ENCODE measurements at regions not wholly inside any gene's neighbourhood (a gene's known extent, or its start where the extent isn't known, plus 50 kb on each side); places are given as distances from the start of the nearest gene placed in this dataset.
A peak's percentile ranks its signal among the peaks of the same experiment; 100 is the strongest.

DNA sequence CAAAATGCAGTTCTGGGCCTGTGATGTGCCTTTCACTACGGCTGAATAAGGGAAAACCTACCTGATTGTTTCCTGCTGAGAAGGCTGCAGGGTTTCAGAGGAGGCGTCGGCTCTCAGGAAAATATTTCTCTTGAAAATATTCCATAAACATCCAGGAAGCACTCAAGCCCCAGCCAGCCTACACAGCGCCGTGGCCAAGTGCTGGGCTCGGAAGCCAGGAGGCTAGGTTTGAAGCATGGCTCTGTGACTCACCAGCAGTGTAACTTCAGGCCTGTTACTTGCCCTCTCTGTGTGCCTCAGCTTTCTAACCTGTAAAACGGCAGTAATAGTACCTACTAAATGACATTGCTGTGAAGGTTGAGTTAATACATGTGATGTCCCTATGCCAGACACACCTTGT is 399.1 kb downstream of the GATA3 start:
- Histone ChIP-seq H3K27me3 (no peaks in the 10 kb centered on the region), H3K27ac (no peak overlapping the region), H3K4me1 (no peaks in the 10 kb centered on the region), H3K36me3 (no peaks in the 10 kb centered on the region), H3K4me3 (replicated peaks in 1 of 3) (no peak overlapping the region), H3K9me3 (no peaks in the 10 kb centered on the region)
- peak in 1 of 2 donors; percentile 4 for DNase-seq
- no peak for TF ChIP-seq POLR2A (IDR thresholded peaks at IDR 0.05)
- TF ChIP-seq, protein P1, sequence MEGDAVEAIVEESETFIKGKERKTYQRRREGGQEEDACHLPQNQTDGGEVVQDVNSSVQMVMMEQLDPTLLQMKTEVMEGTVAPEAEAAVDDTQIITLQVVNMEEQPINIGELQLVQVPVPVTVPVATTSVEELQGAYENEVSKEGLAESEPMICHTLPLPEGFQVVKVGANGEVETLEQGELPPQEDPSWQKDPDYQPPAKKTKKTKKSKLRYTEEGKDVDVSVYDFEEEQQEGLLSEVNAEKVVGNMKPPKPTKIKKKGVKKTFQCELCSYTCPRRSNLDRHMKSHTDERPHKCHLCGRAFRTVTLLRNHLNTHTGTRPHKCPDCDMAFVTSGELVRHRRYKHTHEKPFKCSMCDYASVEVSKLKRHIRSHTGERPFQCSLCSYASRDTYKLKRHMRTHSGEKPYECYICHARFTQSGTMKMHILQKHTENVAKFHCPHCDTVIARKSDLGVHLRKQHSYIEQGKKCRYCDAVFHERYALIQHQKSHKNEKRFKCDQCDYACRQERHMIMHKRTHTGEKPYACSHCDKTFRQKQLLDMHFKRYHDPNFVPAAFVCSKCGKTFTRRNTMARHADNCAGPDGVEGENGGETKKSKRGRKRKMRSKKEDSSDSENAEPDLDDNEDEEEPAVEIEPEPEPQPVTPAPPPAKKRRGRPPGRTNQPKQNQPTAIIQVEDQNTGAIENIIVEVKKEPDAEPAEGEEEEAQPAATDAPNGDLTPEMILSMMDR (IDR thresholded peaks at IDR 0.05) = no peak
- 52 to 58% methylated on average over 7 of the region's 7 CpGs for WGBS, 2 donors
- intact Hi-C loops (cut with DNase I) = no loop called here

- H3K27ac ChIP-seq = no peak overlapping the region
- 88 to 93% methylated on average over 3 of the region's 3 CpGs for WGBS, 2 donors
- TF ChIP-seq POLR2A (IDR thresholded peaks at IDR 0.05) = no peak
- TF ChIP-seq, protein P1 (IDR thresholded peaks at IDR 0.05) = no peak
These were observed 399.9 kb downstream of the GATA3 start for GRCh38 chr10:8454357-8454756.

DNA sequence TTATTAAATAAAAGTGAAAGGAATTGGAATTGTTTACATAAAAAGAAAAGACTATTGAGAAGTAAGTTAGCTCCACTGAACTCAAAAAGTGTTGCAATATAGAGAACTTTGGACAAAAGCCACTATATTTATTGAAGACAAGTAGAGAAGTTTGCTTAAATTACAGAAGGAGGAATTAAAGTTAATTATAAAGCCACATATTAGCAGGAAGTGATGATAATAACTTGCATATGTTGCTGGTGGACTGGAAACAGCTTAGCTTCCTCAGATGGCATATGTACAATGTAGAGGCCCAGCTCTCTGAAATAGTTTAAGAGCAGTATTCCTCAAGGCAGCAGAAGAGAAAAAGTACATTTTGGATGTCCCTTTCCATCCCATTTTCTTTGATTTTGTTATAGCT is 400.7 kb downstream of the GATA3 start:
- no peak for TF ChIP-seq POLR2A (IDR thresholded peaks at IDR 0.05)
- TF ChIP-seq, protein P1 (IDR thresholded peaks at IDR 0.05) = no peak
- H3K4me1 ChIP-seq = no peaks in the 10 kb centered on the region
- intact Hi-C loops (cut with DNase I) = no loop called here
- H3K4me3 ChIP-seq (replicated peaks in 1 of 3) = no peak overlapping the region
- no peaks in the 10 kb centered on the region for H3K9me3 ChIP-seq
- no peak overlapping the region for H3K27ac ChIP-seq
- no peak for DNase-seq
- H3K27me3 ChIP-seq = no peaks in the 10 kb centered on the region
- no peaks in the 10 kb centered on the region for H3K36me3 ChIP-seq

More at GRCh38 chr10:8454357-8454756, 399.9 kb downstream of the GATA3 start:
- no peaks in the 10 kb centered on the region for H3K36me3 ChIP-seq
- no peaks in the 10 kb centered on the region for H3K9me3 ChIP-seq
- intact Hi-C loops (cut with DNase I) = no loop called here
- H3K4me3 ChIP-seq (replicated peaks in 1 of 3) = no peak overlapping the region
- H3K4me1 ChIP-seq = no peaks in the 10 kb centered on the region
- DNase-seq = no peak
- no peaks in the 10 kb centered on the region for H3K27me3 ChIP-seq

- Histone ChIP-seq H3K27me3 (no peaks in the 10 kb centered on the region), H3K4me3 (replicated peaks in 1 of 3) (no peak overlapping the region), H3K27ac (no peak overlapping the region), H3K4me1 (no peaks in the 10 kb centered on the region), H3K9me3 (no peaks in the 10 kb centered on the region), H3K36me3 (no peaks in the 10 kb centered on the region)
- WGBS, 2 donors = 52 to 53% methylated on average over 3 of the region's 3 CpGs
- intact Hi-C loops (cut with DNase I) = no loop called here
- TF ChIP-seq, protein P1 (IDR thresholded peaks at IDR 0.05) = no peak
- TF ChIP-seq POLR2A (IDR thresholded peaks at IDR 0.05) = no peak
- no peak for DNase-seq
These were observed 401.9 kb downstream of the GATA3 start for GRCh38 chr10:8456386-8456785.

DNA sequence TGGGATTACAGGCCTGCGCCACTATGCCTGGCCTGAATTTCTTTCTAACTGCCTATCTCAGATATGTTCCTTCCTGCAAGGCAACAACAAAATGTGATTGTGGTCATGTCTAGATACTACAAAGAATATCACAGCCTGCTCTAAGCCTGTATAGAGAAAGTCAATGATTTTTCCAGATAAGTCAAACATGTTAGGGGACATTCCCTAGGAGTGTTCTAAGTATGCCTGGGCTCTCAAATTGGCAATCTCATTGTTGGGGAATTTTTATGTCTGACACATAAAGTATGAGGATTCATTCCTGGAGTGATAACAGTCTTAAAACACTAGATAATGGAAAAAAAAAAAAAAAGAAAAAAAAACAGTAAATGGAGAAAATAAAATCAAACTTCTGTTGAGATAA is 406.1 kb downstream of the GATA3 start:
- TF ChIP-seq POLR2A (IDR thresholded peaks at IDR 0.05) = no peak
- TF ChIP-seq, protein P1 (IDR thresholded peaks at IDR 0.05) = no peak
- no peaks in the 10 kb centered on the region for H3K36me3 ChIP-seq
- H3K4me1 ChIP-seq = no peaks in the 10 kb centered on the region
- intact Hi-C loops (cut with DNase I) = no loop called here
- no peak for DNase-seq
- no peak overlapping the region for H3K4me3 ChIP-seq (replicated peaks in 1 of 3)
- H3K9me3 ChIP-seq = no peaks in the 10 kb centered on the region
- WGBS, 2 donors = 100% methylated on average over 1 of the region's 1 CpG
- no peaks in the 10 kb centered on the region for H3K27me3 ChIP-seq
- no peak overlapping the region for H3K27ac ChIP-seq

All from thyroid gland (tissue), 4 donors.